ENCODE measurements at regions not wholly inside any gene's neighbourhood (a gene's known extent, or its start where the extent isn't known, plus 50 kb on each side); places are given as distances from the start of the nearest gene placed in this dataset.
A peak's percentile ranks its signal among the peaks of the same experiment; 100 is the strongest.

DNA sequence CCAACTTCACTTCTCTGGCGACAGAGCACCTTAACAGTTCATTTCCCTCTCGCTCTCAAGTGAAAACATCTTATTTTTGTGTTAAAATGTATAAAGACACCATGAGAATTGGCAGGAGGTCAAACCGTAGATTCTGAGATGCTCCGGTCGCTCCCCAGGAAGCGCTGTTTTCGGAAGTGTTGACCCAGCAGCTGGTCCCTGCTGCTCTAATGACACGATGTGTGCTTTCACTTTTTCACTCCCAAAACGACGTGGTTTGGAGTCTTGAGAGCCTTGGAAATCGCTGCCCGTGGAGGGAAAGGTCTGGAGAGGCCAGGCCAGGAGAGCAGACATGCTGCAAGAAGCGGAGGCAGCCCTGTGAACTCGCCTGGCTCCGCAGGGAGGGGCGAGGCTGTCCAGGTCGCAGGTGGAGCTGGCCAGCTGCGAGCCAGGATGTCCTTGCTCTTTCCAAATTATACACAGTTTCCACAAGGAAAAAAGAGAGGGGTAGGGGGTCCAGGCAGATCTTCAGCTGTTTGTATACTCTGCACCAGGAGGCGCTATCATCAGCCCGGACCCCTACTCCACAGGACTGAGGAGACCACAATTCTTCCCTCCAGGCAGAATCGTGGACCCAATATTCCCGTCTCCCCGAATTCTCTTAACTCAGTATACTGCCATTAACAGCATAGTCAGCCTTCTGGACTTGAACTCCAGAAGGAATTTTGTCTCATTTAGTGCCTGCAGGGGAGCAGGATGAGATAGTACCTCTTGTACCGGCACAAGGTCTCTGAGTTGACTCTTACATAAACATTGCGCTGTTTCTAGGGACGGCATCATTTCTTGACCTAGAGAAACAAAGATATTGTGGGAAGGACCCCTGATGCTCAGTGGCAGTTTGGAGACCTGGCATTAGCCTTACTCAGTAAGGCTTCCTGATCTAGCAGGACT is 248.6 kb upstream of the ANKRD55 start:
- H3K27ac ChIP-seq: peak overlapping the region; percentile 86 to 89
- peak overlapping the region; percentile 45 to 55 for H3K4me3 ChIP-seq
- peak; percentile 36 to 91 (median 84) for DNase-seq
- no peaks in the 10 kb centered on the region for H3K36me3 ChIP-seq
- H3K9me3 ChIP-seq: no peaks in the 10 kb centered on the region
- peaks cover 0 to 39% of the 10 kb centered on the region in 2 donors for H3K4me1 ChIP-seq
- H3K27me3 ChIP-seq: peaks cover 0 to 5% of the 10 kb centered on the region in 2 donors
- TF ChIP-seq, protein P1, sequence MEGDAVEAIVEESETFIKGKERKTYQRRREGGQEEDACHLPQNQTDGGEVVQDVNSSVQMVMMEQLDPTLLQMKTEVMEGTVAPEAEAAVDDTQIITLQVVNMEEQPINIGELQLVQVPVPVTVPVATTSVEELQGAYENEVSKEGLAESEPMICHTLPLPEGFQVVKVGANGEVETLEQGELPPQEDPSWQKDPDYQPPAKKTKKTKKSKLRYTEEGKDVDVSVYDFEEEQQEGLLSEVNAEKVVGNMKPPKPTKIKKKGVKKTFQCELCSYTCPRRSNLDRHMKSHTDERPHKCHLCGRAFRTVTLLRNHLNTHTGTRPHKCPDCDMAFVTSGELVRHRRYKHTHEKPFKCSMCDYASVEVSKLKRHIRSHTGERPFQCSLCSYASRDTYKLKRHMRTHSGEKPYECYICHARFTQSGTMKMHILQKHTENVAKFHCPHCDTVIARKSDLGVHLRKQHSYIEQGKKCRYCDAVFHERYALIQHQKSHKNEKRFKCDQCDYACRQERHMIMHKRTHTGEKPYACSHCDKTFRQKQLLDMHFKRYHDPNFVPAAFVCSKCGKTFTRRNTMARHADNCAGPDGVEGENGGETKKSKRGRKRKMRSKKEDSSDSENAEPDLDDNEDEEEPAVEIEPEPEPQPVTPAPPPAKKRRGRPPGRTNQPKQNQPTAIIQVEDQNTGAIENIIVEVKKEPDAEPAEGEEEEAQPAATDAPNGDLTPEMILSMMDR (IDR thresholded peaks at IDR 0.05): no peak
- intact Hi-C loops (cut with DNase I): no loop called here
- peak; percentile 51 for ATAC-seq

DNA sequence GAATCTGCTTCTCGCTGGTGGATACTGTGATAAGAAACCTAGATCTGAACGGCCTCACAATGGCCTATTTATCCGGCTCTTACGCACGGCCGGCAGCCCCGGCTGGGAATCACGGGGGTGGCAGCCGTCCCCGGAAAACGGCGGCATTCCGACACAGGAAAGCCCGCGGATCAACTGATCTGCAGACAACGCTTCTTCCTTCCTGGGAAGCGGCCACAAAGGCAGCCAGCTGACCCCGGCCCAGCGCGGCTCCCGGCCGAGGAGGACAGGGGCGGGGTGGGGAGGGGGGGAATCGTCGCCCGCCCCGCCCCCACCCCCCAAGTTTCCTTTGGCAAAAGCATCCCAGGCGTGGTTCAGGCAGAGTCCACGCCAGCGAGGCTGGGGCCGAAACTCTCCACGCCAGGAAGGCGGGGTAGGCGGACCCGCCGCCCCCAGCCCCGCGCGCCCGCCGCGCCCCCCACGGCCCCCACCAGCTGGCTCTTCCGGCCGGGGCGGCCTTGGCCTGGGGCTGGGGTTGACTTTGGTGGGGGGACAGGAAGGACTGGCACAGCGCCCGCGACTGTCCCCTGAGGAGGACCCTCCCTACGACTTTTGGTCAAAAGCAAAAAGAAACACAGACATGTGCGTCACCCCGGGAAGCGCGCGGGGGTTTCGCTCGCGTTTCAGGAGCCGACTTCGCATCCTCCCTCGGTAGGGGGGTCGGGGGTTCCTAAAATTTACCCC is 247.7 kb upstream of the ANKRD55 start:
- Histone ChIP-seq H3K27me3 (peaks cover 0 to 5% of the 10 kb centered on the region in 2 donors), H3K4me3 (peak overlapping the region; percentile 45 to 55), H3K4me1 (peaks cover 0 to 39% of the 10 kb centered on the region in 2 donors), H3K9me3 (no peaks in the 10 kb centered on the region), H3K36me3 (no peaks in the 10 kb centered on the region), H3K27ac (peak overlapping the region; percentile 86 to 89)
- peak; percentile 77 to 91 (median 84) for DNase-seq
- intact Hi-C loops (cut with DNase I): no loop called here
- TF ChIP-seq, protein P1 (IDR thresholded peaks at IDR 0.05): no peak
- peak; percentile 67 for ATAC-seq

DNA sequence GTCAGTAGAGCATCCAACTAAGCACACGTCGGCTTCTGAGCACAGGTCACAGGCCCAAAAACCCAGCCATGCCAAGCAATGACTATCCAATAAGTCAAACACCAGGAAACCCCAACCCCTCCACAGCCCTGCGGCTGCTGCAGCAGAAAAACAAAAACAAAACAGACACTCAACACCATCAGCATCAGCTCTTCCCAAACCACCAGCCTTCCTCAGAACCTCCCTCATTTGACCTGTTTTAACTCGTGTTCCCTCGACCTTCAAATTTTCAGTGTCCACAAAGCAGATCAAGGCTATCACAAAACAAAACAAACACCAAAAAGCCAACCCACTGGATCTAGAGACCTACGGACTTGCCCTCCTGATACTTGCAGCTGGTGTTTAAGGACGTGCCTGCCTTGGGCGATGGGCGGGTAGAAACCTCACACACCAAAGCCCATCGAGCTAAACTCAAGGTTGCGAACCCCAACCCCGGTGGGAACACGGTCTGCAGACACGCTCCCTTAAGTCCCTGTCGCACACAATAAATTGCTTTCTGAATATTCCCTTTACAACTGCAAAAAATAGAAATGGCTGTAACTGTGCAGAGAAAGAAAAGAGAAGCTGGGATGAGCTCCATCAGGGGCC is 247.1 kb upstream of the ANKRD55 start:
- intact Hi-C loops (cut with DNase I): no loop called here
- DNase-seq: no peak

DNA sequence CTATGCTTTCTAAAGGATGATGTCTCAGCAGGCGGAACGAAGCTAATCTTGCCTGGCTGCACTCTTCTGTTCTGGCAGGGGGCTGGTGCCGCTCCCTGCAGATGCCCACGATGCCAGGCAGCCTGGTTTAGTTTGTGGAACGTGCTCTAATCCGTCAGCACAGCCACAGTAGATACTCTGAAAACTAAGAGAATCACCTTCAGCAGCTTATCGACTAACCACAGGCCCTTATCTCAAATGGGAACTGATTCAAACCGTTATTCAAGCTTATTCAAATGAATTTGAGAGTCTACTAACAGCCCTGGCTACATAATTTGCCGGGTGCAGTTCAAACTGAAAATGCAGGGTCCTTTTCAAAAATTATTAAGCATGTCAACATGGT is 246.6 kb upstream of the ANKRD55 start:
- no peak overlapping the region for H3K4me3 ChIP-seq
- H3K4me1 ChIP-seq: peaks cover 0 to 39% of the 10 kb centered on the region in 2 donors
- peaks cover 0 to 5% of the 10 kb centered on the region in 2 donors for H3K27me3 ChIP-seq
- ATAC-seq (no peak), DNase-seq (no peak)
- H3K9me3 ChIP-seq: no peaks in the 10 kb centered on the region
- intact Hi-C loops (cut with DNase I): no loop called here
- H3K27ac ChIP-seq: peak overlapping the region; percentile 86 to 89
- TF ChIP-seq, protein P1 (IDR thresholded peaks at IDR 0.05): no peak
- H3K36me3 ChIP-seq: no peaks in the 10 kb centered on the region

More for the DNA sequence above, 247.1 kb upstream of the ANKRD55 start:
- peak overlapping the region; percentile 45 to 55 for H3K4me3 ChIP-seq
- no peaks in the 10 kb centered on the region for H3K9me3 ChIP-seq
- TF ChIP-seq, protein P1 (IDR thresholded peaks at IDR 0.05): no peak
- peaks cover 0 to 39% of the 10 kb centered on the region in 2 donors for H3K4me1 ChIP-seq
- ATAC-seq: peak; percentile 3
- no peaks in the 10 kb centered on the region for H3K36me3 ChIP-seq
- peak overlapping the region; percentile 86 to 89 for H3K27ac ChIP-seq
- peaks cover 0 to 5% of the 10 kb centered on the region in 2 donors for H3K27me3 ChIP-seq

Measured in left lung (tissue), 4 donors.